CD4-positive, alpha-beta T cell (primary cell): ENCODE measurements at regions not wholly inside any gene's neighbourhood (a gene's known extent, or its start where the extent isn't known, plus 50 kb on each side); places are given as distances from the start of the nearest gene placed in this dataset.

Experiments
- ATAC-seq: fragments of 200-7000 bp; cut with Tn5 transposase; one replicate; pipeline ENCODE4 v1.10.0; 2022; ENCODE audit warnings: mild to moderate bottlenecking; ENCODE audit not compliant: poor library complexity
- CTCF ChIA-PET: fragments of 350-600 bp; sonication (Branson Sonifier 250); formaldehyde crosslinking; loops from one replicate; lab custom pipeline; 2021; ENCODE audit warnings: antibody characterized with exemption, inconsistent platforms; lab: Charles Lee
- POLR2A ChIA-PET: fragments of 350-600 bp; sonication (Branson Sonifier 250); formaldehyde crosslinking; loops from one replicate; lab custom pipeline; 2021; ENCODE audit warnings: antibody characterized with exemption, inconsistent platforms; lab: Charles Lee
- DNase-seq, 14 experiments: peaks; one replicate each; pipeline ENCODE4 v3.0.0-alpha.2; 2013 to 2020; ENCODE audit warnings: mixed read lengths in 2 of 14
- H3K27ac ChIP-seq, 2 donors: one replicate each; pipeline versions ENCODE4 v1.5.1 to v1.7.0; 2013; ENCODE audit warnings: low read length in 2 of 2, low read depth in 1 of 2, mild to moderate bottlenecking in 1 of 2
- H3K27me3 ChIP-seq, 2 experiments: 1 replicate in 1 of 2; 2 replicates in 1 of 2; pipeline versions ENCODE4 v1.6.1 to v1.7.0; 2013; ENCODE audit warnings: low read length in 2 of 2, control low read depth in 1 of 2, mild to moderate bottlenecking in 1 of 2, moderate library complexity in 1 of 2; ENCODE audit not compliant: insufficient read depth in 2 of 2, control insufficient read depth in 1 of 2
- H3K36me3 ChIP-seq: one replicate; pipeline ENCODE4 v1.6.1; 2013; ENCODE audit warnings: low read length, control low read depth; ENCODE audit not compliant: insufficient read depth
- H3K4me1 ChIP-seq: one replicate; pipeline ENCODE4 v1.6.1; 2013; ENCODE audit warnings: low read length, control low read depth; ENCODE audit not compliant: insufficient read depth
- H3K4me3 ChIP-seq: one replicate; pipeline ENCODE4 v1.5.1; 2013; ENCODE audit warnings: mild to moderate bottlenecking, low read length, moderate library complexity
- H3K9me3 ChIP-seq, 2 experiments: 1 replicate in 1 of 2; 2 replicates in 1 of 2; pipeline versions ENCODE4 v1.6.1 to v1.7.0; 2013; ENCODE audit warnings: low read length in 2 of 2, mild to moderate bottlenecking in 2 of 2, control low read depth in 1 of 2, moderate library complexity in 1 of 2; ENCODE audit not compliant: control insufficient read depth in 1 of 2, insufficient read depth in 1 of 2
- H3K27ac Mint-ChIP-seq: one replicate; pipeline ENCODE4 v1.8.0; 2020; ENCODE audit warnings: mixed read lengths
- H3K27me3 Mint-ChIP-seq: one replicate; pipeline ENCODE4 v1.8.0; 2021; ENCODE audit warnings: mixed read lengths
- H3K36me3 Mint-ChIP-seq: one replicate; pipeline ENCODE4 v1.8.0; 2021; ENCODE audit warnings: low read depth, mixed read lengths
- H3K4me1 Mint-ChIP-seq: one replicate; pipeline ENCODE4 v1.8.0; 2021; ENCODE audit warnings: low read depth, mixed read lengths
- H3K4me3 Mint-ChIP-seq: one replicate; pipeline ENCODE4 v1.8.0; 2020; ENCODE audit warnings: mild to moderate bottlenecking, mixed read lengths
- H3K9me3 Mint-ChIP-seq: one replicate; pipeline ENCODE4 v1.8.0; 2020; ENCODE audit warnings: mixed read lengths
- CTCF ChIP-seq: fragments of 200-600 bp; IDR thresholded peaks from one replicate; pipeline ENCODE4 v1.8.0; 2022; ENCODE audit warnings: antibody characterized with exemption, mild to moderate bottlenecking
- intact Hi-C, 2 experiments: fragments of 100-400 bp; cut with DNase I in 1 of 2; cut with micrococcal nuclease in 1 of 2; formaldehyde crosslinking; loops; one replicate each; pipeline versions ENCODE4 v1.15.1 to v1.9.0; 2023 to 2025; cut with DNase I, micrococcal nuclease

- no peaks in the 10 kb centered on the region for H3K9me3 ChIP-seq
- H3K27me3 ChIP-seq, result no peaks in the 10 kb centered on the region
- H3K36me3 Mint-ChIP-seq, result no peaks in the 10 kb centered on the region
- no peaks in the 10 kb centered on the region for H3K36me3 ChIP-seq
- intact Hi-C loops, result no loop called here
- ChIA-PET POLR2A (interaction anchor here (0.8 to 1.3 kb wide), 3 partner anchors 10 to 134 kb away, joined by 3 to 4 read pairs (median 3); no protein-coding TSS in a partner anchor), CTCF (no interaction called here)
- peaks cover 26% of the 10 kb centered on the region for H3K4me1 Mint-ChIP-seq
- TF ChIP-seq CTCF, result no peak
- peak overlapping the region; percentile 59 for H3K4me3 Mint-ChIP-seq
- no peak overlapping the region for H3K4me3 ChIP-seq
- DNase-seq, result peak in 3 of 14 experiments; percentile 36 to 69 (median 50)
- peak overlapping the region; percentile 28 for H3K27ac Mint-ChIP-seq
- ATAC-seq, result peak; percentile 54
- peak overlapping the region in 1 of 2 donors; percentile 11 for H3K27ac ChIP-seq
- H3K4me1 ChIP-seq, result no peaks in the 10 kb centered on the region
- no peaks in the 10 kb centered on the region for H3K27me3 Mint-ChIP-seq
- no peaks in the 10 kb centered on the region for H3K9me3 Mint-ChIP-seq
These were observed 405.9 kb upstream of the B3GALT2 start for GRCh38 chr1:193592317-193592716.

- Mint-ChIP-seq H3K36me3 (no peaks in the 10 kb centered on the region), H3K4me3 (no peak overlapping the region), H3K4me1 (peaks cover 26% of the 10 kb centered on the region), H3K9me3 (no peaks in the 10 kb centered on the region), H3K27ac (no peak overlapping the region), H3K27me3 (no peaks in the 10 kb centered on the region)
- no peak for ATAC-seq
- H3K27ac ChIP-seq, result no peak overlapping the region
- DNase-seq, result no peak
- TF ChIP-seq CTCF, result no peak
- no peaks in the 10 kb centered on the region for H3K36me3 ChIP-seq
- H3K27me3 ChIP-seq, result no peaks in the 10 kb centered on the region
- H3K4me3 ChIP-seq, result no peak overlapping the region
- H3K4me1 ChIP-seq, result no peaks in the 10 kb centered on the region
- no peaks in the 10 kb centered on the region for H3K9me3 ChIP-seq
- intact Hi-C loops, result no loop called here
- ChIA-PET CTCF (no interaction called here), POLR2A (no interaction called here)
These were observed 403.7 kb upstream of the B3GALT2 start for GRCh38 chr1:193590102-193590501.

GRCh38 chr1:193589597-193590040 lies 403.2 kb upstream of the B3GALT2 start:
- Histone ChIP-seq H3K9me3 (no peaks in the 10 kb centered on the region), H3K27me3 (no peaks in the 10 kb centered on the region), H3K4me3 (no peak overlapping the region), H3K4me1 (no peaks in the 10 kb centered on the region), H3K36me3 (no peaks in the 10 kb centered on the region), H3K27ac (no peak overlapping the region)
- no peaks in the 10 kb centered on the region for H3K9me3 Mint-ChIP-seq
- H3K27me3 Mint-ChIP-seq, result no peaks in the 10 kb centered on the region
- no peak for TF ChIP-seq CTCF
- POLR2A ChIA-PET, result no interaction called here
- H3K4me3 Mint-ChIP-seq, result no peak overlapping the region
- ATAC-seq (no peak), DNase-seq (no peak)
- no peak overlapping the region for H3K27ac Mint-ChIP-seq
- peaks cover 26% of the 10 kb centered on the region for H3K4me1 Mint-ChIP-seq
- H3K36me3 Mint-ChIP-seq, result no peaks in the 10 kb centered on the region
- CTCF ChIA-PET, result no interaction called here
- intact Hi-C loops, result loop anchor here in 1 of 2 experiments (10.0 kb wide), 1 partner anchor 165 kb away; no protein-coding TSS in a partner anchor
